Colon (tissue), 2 donors: ENCODE measurements at regions not wholly inside any gene's neighbourhood (a gene's known extent, or its start where the extent isn't known, plus 50 kb on each side); places are given as distances from the start of the nearest gene placed in this dataset.

Experiments
- FAIRE-seq: peaks from 2 replicates; lab custom pipeline; 2012; peaks lifted over from hg19 to GRCh38; lab: Jason Lieb, UNC
- donor health status: control.
- donor health status: control.

- FAIRE-seq = no peak
Measured at GRCh38 chr2:76579911-76580310, 869.2 kb upstream of the GCFC2 start.

- no peak for FAIRE-seq
Measured at GRCh38 chr2:76572981-76573380, 862.3 kb upstream of the GCFC2 start.

- no peak for FAIRE-seq
Measured at GRCh38 chr2:76569819-76570218, 859.1 kb upstream of the GCFC2 start.

- FAIRE-seq = no peak
Measured at GRCh38 chr2:76567478-76567877, 856.8 kb upstream of the GCFC2 start.

- no peak for FAIRE-seq
Measured at GRCh38 chr2:76564734-76565133, 854.0 kb upstream of the GCFC2 start.

GRCh38 chr2:76563730-76564129 is 853.0 kb upstream of the GCFC2 start:
- no peak for FAIRE-seq

GRCh38 chr2:76558157-76558556 is 847.4 kb upstream of the GCFC2 start:
- FAIRE-seq = no peak

GRCh38 chr2:76556018-76556417 is 845.3 kb upstream of the GCFC2 start:
- no peak for FAIRE-seq

GRCh38 chr2:76546207-76546606 is 835.5 kb upstream of the GCFC2 start:
- no peak for FAIRE-seq

- no peak for FAIRE-seq
Measured at GRCh38 chr2:76544901-76545300, 834.2 kb upstream of the GCFC2 start.

- FAIRE-seq = no peak
Measured at GRCh38 chr2:76517574-76517909, 806.8 kb upstream of the GCFC2 start.

- no peak for FAIRE-seq
Measured at GRCh38 chr2:76516861-76517573, 806.3 kb upstream of the GCFC2 start.

- FAIRE-seq = no peak
Measured at GRCh38 chr2:76512201-76512820, 801.6 kb upstream of the GCFC2 start.

- FAIRE-seq = no peak
Measured at GRCh38 chr2:76506538-76506937, 795.8 kb upstream of the GCFC2 start.

- no peak for FAIRE-seq
Measured at GRCh38 chr2:76501641-76502040, 790.9 kb upstream of the GCFC2 start.

- FAIRE-seq = no peak
Measured at GRCh38 chr2:76498360-76498759, 787.6 kb upstream of the GCFC2 start.

GRCh38 chr2:76491503-76491902 is 780.8 kb upstream of the GCFC2 start:
- FAIRE-seq = no peak

GRCh38 chr2:76478266-76479035 is 767.7 kb upstream of the GCFC2 start:
- FAIRE-seq = no peak

- no peak for FAIRE-seq
Measured at GRCh38 chr2:76472946-76473345, 762.2 kb upstream of the GCFC2 start.

GRCh38 chr2:76469066-76469465 is 758.4 kb upstream of the GCFC2 start:
- FAIRE-seq = no peak

- FAIRE-seq = no peak
Measured at GRCh38 chr2:76467326-76467725, 756.6 kb upstream of the GCFC2 start.

- no peak for FAIRE-seq
Measured at GRCh38 chr2:76464310-76464709, 753.6 kb upstream of the GCFC2 start.

- no peak for FAIRE-seq
Measured at GRCh38 chr2:76461431-76461830, 750.7 kb upstream of the GCFC2 start.
